GM18907 (cell line): ENCODE measurements at regions not wholly inside any gene's neighbourhood (a gene's known extent, or its start where the extent isn't known, plus 50 kb on each side); places are given as distances from the start of the nearest gene placed in this dataset.

Experiments used
- ATAC-seq: cut with Tn5 transposase; IDR thresholded peaks from one replicate; pipeline ENCODE4 v1.9.1; 2021; ENCODE audit warnings: mild to moderate bottlenecking, moderate library complexity; ENCODE audit not compliant: unreplicated experiment

DNA sequence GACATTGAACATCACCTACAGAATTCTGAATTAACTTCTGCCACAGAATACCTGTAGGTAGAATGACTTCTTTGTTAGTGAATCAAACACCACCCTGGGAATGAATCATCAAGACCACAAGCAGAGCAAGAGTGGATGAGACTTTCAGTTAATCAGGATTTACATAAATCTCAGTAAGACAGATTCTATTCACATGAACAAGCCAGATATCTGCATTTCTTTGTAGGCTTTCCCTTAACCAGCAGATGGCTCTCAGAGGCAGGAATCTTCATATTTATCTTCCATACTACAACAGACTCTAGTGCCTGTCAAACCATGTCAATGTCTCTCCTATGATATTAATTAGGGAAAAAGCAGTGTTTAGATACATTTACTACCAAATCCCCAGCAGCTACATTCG is 412.1 kb downstream of the KLF12 start:
- ATAC-seq = peak; percentile 89

DNA sequence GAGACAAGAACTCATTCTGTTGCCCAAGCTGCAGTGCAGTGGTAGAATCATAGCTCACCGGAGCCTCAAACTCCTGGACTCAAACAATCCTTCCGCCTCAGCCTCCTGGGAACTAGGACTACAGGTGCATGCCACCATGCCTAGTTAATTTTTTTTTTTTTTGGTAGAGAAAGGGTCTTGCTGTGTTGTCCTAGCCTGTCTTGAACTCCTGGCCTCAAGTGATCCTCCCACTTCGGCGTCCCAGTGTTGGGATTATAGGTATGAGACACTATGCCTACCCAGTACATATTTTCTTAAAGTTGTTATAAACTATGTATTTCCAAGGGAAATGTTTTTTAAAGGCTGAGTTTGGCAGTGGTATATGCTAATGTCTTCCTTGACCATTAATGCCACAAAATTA is 412.6 kb downstream of the KLF12 start:
- ATAC-seq = no peak

DNA sequence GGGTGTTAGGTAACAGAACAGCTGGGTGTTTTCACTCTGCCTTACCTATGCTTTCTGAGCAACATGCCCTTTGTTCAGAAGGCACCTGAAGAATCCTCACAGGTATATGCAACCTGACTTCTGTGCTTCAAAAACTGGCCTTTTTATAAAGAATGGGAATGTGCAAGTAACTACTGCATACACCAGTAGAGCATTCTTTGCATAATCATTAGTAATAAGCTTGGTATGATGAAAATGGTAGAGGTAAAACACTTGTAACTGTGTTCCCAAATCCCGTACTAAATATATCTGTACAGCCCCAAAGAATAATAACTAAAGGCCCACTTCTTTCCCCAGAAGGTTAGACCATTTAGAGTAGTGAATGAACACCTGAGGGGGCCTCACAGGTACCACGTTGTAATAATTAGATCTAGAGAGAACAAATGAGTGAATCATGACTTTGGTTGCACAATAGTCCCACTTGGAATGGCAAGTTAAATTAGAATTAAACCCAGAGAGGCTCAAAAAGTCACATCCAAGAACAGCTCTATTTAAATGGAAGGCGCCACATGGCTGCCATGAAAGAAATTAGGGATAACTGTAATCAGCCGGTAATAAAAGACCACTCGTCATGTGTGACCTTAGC is 413.9 kb downstream of the KLF12 start:
- no peak for ATAC-seq

DNA sequence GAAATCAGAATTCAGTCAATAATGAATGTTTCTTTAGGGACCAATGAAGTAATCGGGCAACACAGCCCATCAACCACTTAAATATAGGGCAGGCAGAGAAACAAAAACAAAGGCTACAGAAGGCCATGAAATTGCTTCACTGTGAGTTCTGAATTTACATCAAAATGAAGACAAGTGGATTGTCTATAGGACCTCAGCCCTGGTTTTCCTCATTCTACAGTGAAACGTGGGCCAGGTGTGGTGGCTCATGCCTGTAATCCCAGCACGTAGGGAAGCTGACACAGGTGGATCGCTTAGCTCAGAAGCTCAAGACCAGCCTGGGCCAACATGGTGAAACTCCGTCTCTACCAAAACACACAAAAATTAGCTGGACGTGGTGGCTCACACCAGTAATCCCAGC is 416.0 kb downstream of the KLF12 start:
- no peak for ATAC-seq

DNA sequence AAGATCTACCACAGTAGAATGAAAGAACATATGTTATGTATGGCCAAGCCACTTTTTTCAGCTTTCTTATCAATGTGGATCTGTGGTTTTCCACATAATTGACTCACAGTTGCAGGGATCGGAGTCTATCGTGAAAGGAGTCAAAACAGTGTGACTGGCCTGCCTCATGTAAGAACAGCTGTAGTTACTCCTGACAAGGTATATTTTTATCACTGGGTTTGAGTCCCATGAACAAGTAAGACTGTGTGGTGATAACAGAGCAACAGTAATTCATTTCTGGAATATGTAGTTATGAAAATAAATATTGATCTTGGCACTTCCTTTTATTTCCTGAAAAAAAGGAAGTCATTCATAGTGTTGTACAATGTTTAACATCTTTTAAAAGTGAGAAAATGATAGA is 416.6 kb downstream of the KLF12 start:
- no peak for ATAC-seq

DNA sequence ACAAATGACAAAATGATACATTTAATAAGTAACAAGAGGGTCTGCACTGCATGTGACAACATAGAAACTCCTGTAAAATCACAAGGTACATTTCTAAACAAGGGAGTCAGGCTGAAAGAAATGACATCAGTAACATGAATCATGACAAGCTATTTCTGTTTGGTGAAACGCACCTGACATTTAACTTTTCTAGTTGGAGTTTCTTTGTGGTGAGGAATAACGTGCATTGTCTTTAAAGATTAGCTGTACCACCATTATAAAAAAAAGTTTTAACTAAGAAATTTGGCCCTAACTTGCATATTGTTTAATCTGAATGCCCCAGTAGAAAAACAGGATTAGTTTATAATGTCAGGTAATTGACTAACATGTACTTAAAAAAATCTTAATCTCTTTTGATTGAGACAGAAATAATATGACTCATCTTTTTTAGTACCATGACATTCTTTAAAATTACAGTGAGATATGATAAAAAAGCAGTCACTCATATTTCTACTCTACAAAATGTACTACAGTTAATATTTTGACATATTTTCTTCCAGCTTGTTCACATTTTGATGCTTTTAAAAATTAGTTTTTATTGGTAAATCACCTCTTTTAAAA is 418.2 kb downstream of the KLF12 start:
- peak; percentile 68 for ATAC-seq

DNA sequence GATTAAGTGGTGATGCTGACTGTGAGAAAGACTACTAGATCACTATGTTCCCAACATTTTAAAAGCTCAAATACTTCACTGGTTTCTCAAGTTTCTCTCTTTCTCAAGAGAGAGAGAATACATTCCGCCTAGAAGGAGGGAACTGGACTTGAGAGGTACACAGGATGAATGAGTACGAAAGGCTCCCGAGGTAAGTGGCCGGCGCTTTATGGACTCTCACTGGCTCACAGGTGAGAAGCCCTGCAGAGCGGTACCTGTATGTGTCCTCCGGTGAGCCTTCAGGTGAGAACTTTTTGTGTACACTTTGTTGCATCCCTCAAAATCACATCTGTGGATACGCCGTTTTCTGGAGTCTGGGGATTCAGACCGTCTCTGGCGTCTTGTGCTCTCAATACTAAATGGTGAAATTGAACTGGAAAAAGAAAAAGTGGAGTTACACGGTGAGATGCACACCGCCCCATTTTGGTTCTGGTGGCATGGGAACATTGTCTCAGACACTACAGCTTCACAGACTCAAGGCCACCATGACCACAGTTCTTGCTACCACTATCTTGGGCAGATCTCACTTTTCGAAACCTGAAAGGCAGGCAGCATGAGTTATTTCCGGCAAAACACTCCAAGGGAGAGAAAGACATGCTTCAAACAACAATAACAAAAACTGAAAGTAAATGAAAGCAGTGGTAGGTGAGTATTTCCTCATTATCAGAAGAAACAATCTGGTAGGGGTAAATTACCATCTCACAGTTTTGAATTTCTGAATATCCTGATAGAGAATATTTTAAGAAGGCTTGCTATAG is 418.9 kb downstream of the KLF12 start:
- ATAC-seq = peak; percentile 96

DNA sequence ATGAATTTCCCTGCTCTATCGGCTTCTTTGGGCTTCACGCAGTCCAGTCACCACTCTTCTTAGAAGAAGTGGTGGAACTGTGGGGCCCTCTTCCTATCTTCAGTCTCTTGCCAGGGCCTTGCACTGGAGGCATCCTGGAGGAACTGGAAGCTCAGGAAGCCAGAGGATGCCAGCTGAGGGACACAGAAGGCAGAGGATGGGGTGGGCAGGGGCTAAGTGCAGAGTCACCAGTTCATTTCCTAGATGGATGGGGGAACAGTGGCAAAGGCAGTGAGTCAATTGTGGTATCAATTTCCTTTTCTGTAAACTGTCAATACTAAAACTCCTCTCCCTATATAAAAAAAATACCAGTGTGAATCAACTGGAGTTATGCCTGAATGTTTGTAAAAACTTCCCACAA is 419.7 kb downstream of the KLF12 start:
- no peak for ATAC-seq

DNA sequence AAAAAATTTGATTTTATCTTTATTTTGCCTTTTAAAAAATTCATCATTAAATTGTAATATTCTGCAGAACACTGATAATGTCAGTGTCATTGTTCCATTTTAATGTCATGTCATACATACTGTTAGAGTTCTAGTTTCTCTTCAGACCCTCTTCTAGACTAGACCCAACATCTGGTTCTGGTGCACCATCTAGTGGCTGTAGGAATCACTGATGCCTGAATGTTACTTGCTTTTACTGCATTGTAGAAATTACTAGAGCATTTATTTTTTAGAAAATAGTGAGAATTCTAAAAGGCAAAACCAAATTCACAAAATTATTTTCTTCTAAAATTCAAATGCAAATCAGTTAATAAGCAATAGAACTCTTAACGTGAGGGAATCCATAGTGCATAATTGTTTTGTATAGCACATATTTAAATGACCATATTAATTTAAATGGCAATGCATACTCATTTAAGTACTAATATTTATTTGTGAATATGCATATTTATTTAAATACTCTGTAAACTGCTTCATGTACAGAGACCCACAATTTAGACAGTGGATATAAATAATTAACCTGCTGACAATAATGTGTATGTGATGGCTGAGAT is 425.7 kb downstream of the KLF12 start:
- ATAC-seq = peak; percentile 92

DNA sequence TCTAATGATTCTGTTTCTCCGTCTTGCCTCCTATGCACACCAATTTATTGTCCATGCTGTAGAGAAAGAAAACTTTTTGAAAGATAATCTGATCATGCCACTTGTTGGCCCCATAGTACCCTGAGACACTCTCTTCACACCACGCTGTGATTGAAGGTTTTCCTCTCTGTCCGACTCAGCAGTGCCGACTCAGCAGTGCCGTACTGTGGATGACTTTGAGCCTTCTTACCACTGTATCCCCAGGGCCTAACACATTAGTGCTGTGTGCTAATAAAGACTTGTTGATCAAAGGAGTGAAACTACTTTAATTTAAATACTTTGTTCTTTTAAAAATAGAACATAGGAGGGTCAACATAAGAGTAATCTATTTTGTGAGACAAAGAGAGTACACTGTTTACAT is 429.6 kb downstream of the KLF12 start:
- ATAC-seq = no peak

DNA sequence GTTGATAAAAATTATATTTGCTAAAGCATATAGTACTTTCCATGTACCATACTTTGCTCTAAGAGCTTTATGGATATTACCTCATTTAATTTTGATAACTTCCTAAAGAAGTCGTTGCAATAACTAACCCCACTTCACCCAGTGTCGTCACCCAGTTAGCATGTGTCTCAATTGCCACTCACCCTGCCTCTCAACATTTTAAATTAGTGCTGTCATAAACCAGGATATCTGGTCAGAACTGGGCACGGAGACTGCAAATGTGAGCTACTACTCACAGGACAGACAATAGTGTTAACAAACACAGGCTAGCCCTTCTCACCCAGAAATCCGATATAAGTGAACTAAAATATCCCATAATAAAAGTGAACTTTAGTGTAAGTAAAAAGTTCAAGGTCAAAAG is 430.6 kb downstream of the KLF12 start:
- ATAC-seq = no peak

DNA sequence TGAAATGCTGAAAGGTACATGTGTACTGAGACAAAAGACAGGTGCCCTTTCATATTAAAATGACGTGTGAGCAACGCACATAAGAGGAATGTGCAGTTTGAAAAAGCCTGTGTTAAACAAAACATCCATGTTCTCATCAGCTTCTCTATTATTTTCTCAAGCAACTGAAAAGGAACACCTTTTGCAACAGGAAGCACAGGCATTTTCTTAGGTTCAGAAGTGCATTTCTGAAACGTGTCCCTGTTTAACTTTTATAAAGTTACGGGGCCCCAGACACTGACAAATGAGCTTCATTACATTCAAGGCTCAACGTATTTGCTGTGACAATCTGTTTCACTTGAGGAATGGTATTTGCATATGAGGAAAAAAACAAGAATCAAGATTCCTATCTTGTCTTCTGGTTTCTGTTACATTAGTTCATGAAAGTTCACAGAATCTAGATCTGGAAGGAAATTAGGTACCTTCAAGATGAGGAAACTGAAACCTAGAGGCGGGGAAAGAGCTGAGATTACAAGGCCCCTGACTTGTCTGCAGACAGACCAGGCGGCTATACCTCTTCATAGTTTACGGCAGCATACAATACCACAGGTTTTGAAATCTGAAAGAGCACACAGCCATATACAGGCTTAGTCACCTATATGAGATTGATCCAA is 431.7 kb downstream of the KLF12 start:
- ATAC-seq = peak; percentile 79

DNA sequence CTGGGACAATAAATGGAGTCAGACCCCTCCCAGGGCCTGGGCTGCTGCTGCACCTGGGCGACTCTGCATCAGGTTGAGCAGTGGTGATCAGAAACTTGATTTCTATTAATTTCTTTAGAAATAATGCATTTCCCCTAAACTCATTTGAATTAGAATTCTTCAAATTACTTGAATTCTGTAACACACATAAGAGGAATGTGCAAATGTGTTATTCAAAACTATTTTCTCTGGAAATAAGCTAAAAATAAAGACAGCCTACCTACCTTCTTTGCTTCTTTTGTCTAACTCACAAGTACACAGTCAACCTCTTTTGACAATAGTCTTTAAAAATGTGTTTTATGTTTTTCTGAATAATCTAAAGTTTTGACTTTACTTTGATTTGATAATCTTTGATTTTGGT is 433.0 kb downstream of the KLF12 start:
- ATAC-seq = no peak

DNA sequence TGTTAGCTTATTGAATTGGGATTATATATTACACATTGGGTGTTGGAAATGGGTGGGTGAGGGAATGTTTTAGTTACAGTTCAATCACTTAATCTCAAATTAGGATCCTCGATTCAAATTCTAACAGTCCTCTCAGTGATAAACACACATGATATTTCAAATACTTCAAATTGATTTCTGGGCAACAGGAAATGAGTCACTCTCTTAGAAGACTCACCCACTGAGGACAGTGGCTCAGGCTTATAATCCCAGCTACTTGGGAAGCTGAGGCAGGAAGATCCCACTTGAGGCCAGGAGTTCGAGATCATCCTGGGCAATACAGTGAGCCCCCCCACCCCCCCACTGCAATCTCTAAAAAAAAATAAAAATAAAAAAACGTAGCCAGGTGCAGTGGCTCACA is 435.3 kb downstream of the KLF12 start:
- no peak for ATAC-seq

DNA sequence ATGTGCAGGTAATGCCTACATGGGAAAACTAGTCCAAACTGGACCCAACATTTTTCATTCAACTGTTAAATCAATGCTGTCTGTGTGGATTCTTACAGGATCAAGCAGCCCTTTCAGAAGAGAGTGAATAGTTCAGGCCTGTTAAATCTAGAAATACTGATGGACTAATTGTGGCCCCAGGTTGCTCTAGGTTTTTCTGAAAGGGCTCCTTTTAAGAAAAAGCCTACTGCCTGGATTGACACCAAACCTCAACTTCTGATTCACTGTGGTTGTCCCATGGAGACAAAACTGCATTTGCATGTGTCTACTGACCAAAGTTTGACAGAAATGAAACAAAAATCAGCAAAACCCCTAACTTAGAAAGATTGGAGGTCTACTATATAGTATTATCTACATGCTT is 437.0 kb downstream of the KLF12 start:
- no peak for ATAC-seq

DNA sequence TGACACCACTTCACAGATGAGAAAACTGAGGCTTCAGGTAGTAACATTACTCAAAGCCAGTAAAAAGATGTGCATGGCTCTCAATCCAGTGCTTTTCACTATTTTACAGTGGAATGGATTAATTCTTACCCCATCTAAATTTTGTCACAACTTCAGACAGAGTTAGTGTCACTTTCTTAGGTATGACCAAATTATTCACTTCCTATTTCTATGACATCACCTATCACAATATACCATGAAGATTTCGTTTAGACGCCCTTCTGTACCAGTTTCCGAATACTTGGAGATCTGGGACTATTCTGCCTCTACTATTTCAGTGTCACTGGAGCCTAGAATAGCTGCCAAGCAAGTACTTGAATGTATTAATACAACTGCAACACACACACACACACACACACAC is 437.5 kb downstream of the KLF12 start:
- ATAC-seq = no peak

DNA sequence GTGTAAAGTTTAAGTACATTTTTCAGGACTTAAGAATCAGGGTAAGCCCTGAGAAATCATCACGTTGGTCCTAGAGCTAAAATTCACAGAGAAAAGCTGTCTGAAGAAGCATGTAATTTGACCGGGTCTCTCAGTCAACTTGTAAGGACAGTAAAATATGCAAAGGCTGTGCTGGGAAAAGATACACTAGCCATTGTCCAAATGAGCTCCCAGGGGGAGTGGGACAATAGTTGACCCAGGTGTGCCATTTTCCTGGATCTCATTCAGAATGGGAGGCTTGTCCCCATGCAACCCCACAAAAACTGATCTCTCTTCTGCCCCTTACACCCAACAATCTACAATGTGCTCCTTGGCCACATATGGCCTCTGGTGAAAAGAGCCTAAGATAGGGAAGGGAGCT is 437.9 kb downstream of the KLF12 start:
- ATAC-seq = no peak

DNA sequence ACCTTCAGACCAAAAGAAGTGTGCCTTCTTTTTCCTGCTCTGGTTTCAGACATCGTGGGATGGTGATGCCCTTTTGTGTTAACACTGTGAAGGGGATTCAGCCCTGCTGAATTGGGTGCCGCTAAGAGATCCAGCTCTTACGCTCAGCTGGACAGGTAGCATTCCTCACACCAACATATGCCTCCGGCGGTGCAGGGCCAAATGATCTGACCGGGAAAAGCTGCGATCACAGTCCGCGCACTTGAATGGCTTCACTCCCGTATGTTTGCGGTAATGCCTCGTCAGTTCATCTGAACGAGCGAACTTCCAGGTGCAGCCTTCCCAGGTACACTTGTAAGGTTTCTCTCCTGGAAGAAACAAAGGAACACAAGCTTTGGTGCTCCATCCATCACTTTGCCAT is 438.9 kb downstream of the KLF12 start:
- ATAC-seq = no peak

DNA sequence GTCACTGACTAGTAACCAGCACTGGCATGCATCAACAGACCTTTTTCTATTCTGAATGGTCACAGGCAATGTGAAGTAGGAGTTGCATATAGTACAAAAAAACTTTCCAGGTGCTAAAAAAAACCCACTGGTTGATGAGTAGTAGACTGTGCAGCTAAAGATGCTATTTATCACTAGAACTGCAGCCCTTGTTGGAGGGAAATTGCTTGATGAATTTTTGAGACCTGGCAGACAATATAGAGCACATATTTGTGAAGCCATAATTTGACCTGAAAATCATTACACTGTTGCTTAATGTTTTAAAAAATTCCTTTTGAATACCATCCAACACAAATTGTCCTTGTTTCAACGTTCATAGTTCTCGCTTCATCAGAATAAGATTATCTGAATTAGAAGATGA is 441.0 kb downstream of the KLF12 start:
- no peak for ATAC-seq

DNA sequence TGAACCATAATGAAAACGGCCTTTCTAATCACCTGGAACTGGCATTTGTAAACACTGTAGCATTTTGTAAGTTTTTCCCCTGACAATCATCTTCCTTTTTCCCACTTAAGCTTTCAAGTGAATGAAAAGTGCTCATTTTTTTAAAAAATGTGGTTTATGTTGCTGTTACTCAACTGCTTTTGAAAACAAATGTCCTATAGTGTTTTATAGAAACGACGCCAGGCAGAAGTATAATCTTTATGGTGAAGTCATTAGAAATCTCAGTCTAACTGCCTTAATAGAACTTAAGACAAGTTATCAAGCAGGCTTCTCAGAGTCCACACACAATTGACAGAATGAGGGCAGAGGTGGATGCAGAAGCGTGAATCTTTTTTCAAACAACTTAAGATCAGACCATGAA is 442.3 kb downstream of the KLF12 start:
- ATAC-seq = no peak

DNA sequence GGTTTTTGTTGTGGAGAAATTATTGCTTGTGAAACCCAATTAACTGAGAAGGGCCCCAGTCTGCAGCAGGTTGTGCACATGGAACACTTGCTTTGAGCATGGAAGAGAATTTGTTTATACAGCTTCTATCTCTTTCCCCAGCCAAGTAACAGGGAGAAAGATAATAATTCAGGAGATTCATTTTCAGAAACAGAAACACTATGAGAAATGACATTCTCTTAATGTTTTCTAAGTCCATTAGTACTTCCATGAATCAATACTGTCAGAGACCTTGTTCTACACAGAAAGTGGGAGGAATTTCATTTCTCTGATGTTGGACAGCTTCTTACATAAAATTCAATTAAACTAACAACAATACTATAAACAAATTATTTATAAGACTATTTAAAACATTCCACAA is 446.3 kb downstream of the KLF12 start:
- no peak for ATAC-seq

DNA sequence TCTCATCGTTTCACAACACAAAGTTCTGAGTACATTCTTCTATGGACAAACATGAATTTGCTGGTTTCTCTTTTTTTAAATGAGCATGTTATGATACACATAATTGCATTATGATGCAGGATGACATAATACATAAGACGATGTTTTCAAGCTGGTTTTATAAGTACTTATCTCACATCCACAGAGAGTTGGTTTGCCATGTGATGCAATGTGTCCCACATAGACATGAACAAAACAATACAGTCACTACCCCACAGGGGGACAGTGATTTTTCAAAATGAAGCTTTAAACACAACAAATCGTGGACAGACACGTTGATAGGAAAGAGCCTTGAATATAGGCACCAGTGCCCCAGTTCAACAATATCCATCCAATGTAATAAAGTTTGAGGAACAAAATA is 447.1 kb downstream of the KLF12 start:
- no peak for ATAC-seq
